ENCODE measurements at regions not wholly inside any gene's neighbourhood (a gene's known extent, or its start where the extent isn't known, plus 50 kb on each side); places are given as distances from the start of the nearest gene placed in this dataset.

DNA sequence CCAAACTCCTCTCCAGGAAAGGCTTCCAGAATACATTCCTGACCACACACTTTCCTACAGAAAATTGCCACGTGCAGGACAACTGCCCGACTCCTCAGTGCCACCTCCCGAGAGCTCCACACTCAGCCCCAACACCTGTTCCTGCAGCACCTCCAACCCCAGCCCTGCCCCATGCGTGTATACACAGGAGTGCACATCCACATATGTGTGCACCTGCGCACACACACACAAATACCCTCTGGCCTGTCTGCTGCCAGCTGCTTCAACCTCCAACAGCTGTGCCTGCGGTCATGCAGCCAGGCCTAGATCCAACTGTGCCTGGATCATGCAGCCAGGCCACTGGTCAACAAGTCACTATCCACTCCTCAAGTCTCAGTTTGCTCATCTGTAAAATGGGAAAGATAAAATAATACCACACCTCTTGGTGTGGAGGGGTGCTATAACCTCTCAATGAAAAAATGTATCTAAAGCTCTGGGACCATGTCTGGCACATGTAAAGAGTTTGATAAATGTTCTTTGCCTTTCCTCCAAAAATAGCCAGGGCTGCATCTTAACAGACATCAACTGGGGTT lies 152.1 kb upstream of the ID2 start:
- TF ChIP-seq POLR2A (IDR thresholded peaks at IDR 0.05; ENCODE audit: low read depth, low read length) = no peak
- no peak for TF ChIP-seq TAF1 (IDR thresholded peaks at IDR 0.05; ENCODE audit: low read depth, low read length)
- TF ChIP-seq POU2F2 (IDR thresholded peaks at IDR 0.05; ENCODE audit: low read depth, low read length) = no peak
- TF ChIP-seq POLR2AphosphoS5 (IDR thresholded peaks at IDR 0.05; ENCODE audit: low read depth, low read length) = no peak
- no peak for TF ChIP-seq PAX5 (IDR thresholded peaks at IDR 0.05; ENCODE audit: insufficient read depth, low read length, severe bottlenecking)
- TF ChIP-seq SPI1 (IDR thresholded peaks at IDR 0.05; ENCODE audit: low read depth, low read length) = no peak
- FAIRE-seq (no peak), DNase-seq (ENCODE audit: insufficient read length, low spot score) (no peak)

DNA sequence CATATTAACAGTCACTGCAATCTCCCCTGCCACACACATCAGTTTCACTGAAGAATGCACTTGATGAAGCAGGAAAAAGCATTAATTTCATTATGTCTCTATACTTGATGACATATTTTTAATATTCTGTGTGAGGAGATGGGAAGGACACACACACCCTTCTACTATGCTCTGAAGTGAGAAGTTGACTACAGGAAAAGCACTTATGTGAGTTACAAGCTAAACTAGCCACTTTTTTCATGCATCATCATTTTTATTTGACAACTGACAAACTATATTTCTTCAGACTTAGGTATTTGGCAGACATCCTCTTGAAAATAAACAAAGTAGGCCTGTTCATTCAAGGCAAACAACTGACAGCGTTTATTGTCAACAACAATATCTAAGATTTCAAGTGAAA lies 150.4 kb upstream of the ID2 start:
- no peak for FAIRE-seq
- no peak for DNase-seq (ENCODE audit: insufficient read length, low spot score)
- TF ChIP-seq TAF1 (IDR thresholded peaks at IDR 0.05; ENCODE audit: low read depth, low read length) (no peak), SPI1 (IDR thresholded peaks at IDR 0.05; ENCODE audit: low read depth, low read length) (no peak), PAX5 (IDR thresholded peaks at IDR 0.05; ENCODE audit: insufficient read depth, low read length, severe bottlenecking) (no peak), POLR2AphosphoS5 (IDR thresholded peaks at IDR 0.05; ENCODE audit: low read depth, low read length) (no peak), POLR2A (IDR thresholded peaks at IDR 0.05; ENCODE audit: low read depth, low read length) (no peak), POU2F2 (IDR thresholded peaks at IDR 0.05; ENCODE audit: low read depth, low read length) (no peak)

DNA sequence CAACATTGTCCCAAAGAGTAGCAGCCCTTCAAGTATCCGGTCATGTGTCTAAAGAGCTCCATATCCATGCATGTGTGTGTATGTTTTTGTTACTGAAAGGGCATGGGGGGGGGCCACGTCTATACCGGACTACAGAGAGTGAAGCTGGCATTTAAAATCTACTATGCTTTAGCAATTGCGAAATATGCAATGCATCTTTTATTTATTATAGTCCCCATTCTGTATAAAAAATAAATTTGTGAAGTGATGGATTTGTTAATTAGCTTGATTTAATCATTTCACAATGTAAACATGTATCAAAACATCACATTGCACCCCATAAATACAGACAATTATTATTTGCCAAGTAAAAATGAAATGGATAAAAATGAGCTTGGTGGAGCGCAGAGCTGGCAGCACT lies 149.4 kb upstream of the ID2 start:
- no peak for DNase-seq (ENCODE audit: insufficient read length, low spot score)
- TF ChIP-seq SPI1 (IDR thresholded peaks at IDR 0.05; ENCODE audit: low read depth, low read length) = no peak
- no peak for TF ChIP-seq TAF1 (IDR thresholded peaks at IDR 0.05; ENCODE audit: low read depth, low read length)
- TF ChIP-seq POU2F2 (IDR thresholded peaks at IDR 0.05; ENCODE audit: low read depth, low read length) = no peak
- TF ChIP-seq PAX5 (IDR thresholded peaks at IDR 0.05; ENCODE audit: insufficient read depth, low read length, severe bottlenecking) = no peak
- TF ChIP-seq POLR2AphosphoS5 (IDR thresholded peaks at IDR 0.05; ENCODE audit: low read depth, low read length) = no peak
- TF ChIP-seq POLR2A (IDR thresholded peaks at IDR 0.05; ENCODE audit: low read depth, low read length) = no peak
- FAIRE-seq = no peak

DNA sequence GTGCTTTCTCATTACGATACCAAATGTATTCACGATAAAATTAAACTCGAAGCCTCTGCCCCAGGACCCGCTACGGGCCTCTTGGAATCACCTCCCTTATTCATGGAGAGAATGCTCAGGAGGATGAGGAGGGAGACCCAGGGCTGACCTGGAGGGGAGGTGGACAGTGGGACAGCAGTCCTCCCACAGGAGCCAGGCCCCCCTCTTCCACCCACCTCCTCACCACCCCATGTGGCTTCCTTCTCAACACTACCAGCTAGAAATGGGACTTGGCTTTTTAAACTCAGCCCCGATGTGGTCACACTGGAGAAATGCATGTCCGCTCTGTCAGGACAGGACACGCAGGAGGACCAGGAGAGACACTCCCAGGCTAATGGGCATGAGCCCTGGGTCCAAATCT lies 147.9 kb upstream of the ID2 start:
- no peak for DNase-seq (ENCODE audit: insufficient read length, low spot score)
- no peak for FAIRE-seq
- TF ChIP-seq PAX5 (IDR thresholded peaks at IDR 0.05; ENCODE audit: insufficient read depth, low read length, severe bottlenecking) = no peak

DNA sequence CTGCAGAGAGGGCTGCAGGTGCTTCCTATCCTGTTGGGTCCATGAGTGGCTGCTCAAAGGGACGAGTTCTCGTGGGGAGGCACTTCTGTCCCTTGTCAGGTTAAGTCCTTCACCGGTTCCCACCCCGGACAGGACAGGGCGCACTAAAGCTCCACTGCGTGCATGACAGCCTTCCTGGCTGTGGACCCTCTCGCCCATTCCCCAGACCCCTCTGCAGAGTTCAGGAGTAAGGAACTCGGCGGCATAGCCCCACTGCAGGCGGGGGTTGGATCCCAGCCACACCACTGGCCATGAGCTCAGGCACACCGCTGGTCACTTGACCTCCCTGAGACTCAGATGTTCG lies 147.5 kb upstream of the ID2 start:
- no peak for FAIRE-seq
- DNase-seq (ENCODE audit: insufficient read length, low spot score) = no peak
- no peak for TF ChIP-seq PAX5 (IDR thresholded peaks at IDR 0.05; ENCODE audit: insufficient read depth, low read length, severe bottlenecking)
- TF ChIP-seq SPI1 (IDR thresholded peaks at IDR 0.05; ENCODE audit: low read depth, low read length) = no peak
- no peak for TF ChIP-seq POLR2AphosphoS5 (IDR thresholded peaks at IDR 0.05; ENCODE audit: low read depth, low read length)
- TF ChIP-seq TAF1 (IDR thresholded peaks at IDR 0.05; ENCODE audit: low read depth, low read length) = no peak
- TF ChIP-seq POLR2A (IDR thresholded peaks at IDR 0.05; ENCODE audit: low read depth, low read length) = no peak
- TF ChIP-seq POU2F2 (IDR thresholded peaks at IDR 0.05; ENCODE audit: low read depth, low read length) = no peak

DNA sequence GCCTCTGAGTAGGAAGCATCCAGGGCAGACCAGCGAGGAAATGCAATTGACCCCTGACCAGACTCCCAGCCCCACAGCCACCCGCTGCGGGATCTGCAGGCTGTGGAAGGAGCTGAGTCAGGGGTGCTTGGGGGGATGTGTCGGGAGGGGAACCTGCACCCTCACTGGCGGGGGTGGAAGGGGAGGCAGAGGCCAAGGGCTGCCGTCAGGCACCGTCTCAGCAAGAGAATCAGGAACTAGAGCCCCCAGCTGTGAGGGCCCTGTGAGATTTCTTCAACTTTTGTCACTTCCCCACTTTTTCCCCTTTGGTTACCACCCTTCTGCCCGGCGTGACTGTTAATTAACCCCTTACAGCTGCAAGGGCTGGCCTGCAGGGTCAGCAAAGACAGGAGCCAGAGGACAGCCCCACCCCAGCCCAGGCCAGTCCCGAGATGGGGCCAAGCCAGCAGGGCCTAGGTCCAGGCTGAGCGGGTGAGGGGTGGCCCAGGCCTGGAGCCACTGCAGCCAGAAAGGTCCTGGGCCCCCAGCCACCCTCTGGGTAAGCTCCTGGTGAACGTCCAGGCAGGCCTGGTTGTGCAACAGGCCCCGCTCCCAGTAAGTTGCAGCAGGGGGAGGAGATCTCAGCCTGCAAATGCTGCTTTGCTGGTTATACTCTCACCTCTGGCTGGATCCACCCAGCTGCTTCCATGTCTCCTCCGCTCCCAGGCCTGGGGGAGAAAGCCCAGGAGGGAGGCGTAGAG lies 147.0 kb upstream of the ID2 start:
- no peak for TF ChIP-seq POLR2A (IDR thresholded peaks at IDR 0.05; ENCODE audit: low read depth, low read length)
- TF ChIP-seq POU2F2 (IDR thresholded peaks at IDR 0.05; ENCODE audit: low read depth, low read length) = no peak
- TF ChIP-seq SPI1 (IDR thresholded peaks at IDR 0.05; ENCODE audit: low read depth, low read length) = no peak
- no peak for TF ChIP-seq TAF1 (IDR thresholded peaks at IDR 0.05; ENCODE audit: low read depth, low read length)
- TF ChIP-seq POLR2AphosphoS5 (IDR thresholded peaks at IDR 0.05; ENCODE audit: low read depth, low read length) = no peak
- TF ChIP-seq PAX5 (IDR thresholded peaks at IDR 0.05; ENCODE audit: insufficient read depth, low read length, severe bottlenecking) = no peak
- DNase-seq (ENCODE audit: insufficient read length, low spot score) = no peak
- FAIRE-seq = no peak

DNA sequence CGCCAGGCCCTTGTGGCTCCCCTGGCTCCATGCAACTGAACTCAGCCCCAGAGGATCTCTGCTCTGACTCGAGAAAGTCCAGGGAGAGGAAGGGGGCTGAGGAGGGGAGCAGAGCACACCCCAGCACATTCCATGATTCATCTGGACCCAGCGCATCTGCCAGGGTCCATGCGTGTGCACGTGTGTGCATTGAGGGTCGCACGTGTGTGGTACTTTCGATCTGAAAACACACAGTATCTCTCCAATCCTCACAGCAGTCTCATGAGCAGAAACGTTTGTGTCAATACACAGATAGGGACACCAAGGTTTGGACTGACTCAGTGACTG lies 146.4 kb upstream of the ID2 start:
- no peak for TF ChIP-seq PAX5 (IDR thresholded peaks at IDR 0.05; ENCODE audit: insufficient read depth, low read length, severe bottlenecking)
- no peak for TF ChIP-seq SPI1 (IDR thresholded peaks at IDR 0.05; ENCODE audit: low read depth, low read length)
- no peak for TF ChIP-seq POLR2AphosphoS5 (IDR thresholded peaks at IDR 0.05; ENCODE audit: low read depth, low read length)
- TF ChIP-seq POU2F2 (IDR thresholded peaks at IDR 0.05; ENCODE audit: low read depth, low read length) = no peak
- TF ChIP-seq POLR2A (IDR thresholded peaks at IDR 0.05; ENCODE audit: low read depth, low read length) = no peak
- no peak for TF ChIP-seq TAF1 (IDR thresholded peaks at IDR 0.05; ENCODE audit: low read depth, low read length)
- DNase-seq (ENCODE audit: insufficient read length, low spot score) (no peak), FAIRE-seq (peak; percentile 63)

DNA sequence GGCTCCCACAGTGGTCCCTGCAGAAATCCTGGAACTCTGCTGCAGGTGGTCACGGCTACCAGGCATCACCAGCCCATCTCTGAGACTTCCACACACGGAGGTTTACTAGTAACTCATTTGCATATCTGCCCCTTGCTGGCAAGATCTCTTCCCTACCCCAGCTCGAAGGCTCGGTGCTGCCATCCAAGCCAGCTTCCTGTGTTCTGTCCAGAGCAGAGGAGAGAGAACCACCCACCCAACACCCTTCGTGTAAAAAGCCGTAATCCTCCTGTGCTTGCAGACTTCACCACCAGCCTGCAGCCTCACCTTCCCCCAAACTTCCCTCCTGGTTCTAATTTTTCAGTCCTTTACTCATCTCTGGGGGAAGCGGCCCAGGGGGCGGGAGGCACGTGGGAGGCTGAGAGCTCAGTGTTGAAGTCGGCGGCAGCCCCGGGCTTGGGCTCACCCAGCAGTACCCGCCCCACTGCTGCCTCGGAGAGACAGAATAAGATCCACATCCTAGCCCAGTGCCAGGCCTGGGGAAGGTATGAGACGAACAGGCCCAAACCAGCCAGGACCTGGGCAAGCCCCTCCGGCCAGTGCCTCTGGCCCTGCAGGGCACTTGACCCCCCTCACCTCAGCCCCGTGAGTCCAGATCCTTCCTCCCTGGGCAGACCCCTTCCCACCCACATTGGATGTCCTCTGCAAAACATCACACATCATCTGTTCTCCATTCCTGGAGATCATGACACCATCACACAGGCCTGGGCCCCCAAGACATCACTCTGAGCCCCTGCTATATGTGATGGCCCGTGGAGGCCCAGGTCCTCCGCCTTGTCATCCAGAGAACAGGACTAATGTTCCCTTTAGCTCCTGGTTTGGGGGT lies 145.8 kb upstream of the ID2 start:
- no peak for DNase-seq (ENCODE audit: insufficient read length, low spot score)
- TF ChIP-seq POLR2A (IDR thresholded peaks at IDR 0.05; ENCODE audit: low read depth, low read length) = no peak
- TF ChIP-seq POLR2AphosphoS5 (IDR thresholded peaks at IDR 0.05; ENCODE audit: low read depth, low read length) = no peak
- no peak for TF ChIP-seq SPI1 (IDR thresholded peaks at IDR 0.05; ENCODE audit: low read depth, low read length)
- TF ChIP-seq POU2F2 (IDR thresholded peaks at IDR 0.05; ENCODE audit: low read depth, low read length) = peak; percentile 55; the same call in 1 of the 2 replicates
- peak; percentile 47 for FAIRE-seq

DNA sequence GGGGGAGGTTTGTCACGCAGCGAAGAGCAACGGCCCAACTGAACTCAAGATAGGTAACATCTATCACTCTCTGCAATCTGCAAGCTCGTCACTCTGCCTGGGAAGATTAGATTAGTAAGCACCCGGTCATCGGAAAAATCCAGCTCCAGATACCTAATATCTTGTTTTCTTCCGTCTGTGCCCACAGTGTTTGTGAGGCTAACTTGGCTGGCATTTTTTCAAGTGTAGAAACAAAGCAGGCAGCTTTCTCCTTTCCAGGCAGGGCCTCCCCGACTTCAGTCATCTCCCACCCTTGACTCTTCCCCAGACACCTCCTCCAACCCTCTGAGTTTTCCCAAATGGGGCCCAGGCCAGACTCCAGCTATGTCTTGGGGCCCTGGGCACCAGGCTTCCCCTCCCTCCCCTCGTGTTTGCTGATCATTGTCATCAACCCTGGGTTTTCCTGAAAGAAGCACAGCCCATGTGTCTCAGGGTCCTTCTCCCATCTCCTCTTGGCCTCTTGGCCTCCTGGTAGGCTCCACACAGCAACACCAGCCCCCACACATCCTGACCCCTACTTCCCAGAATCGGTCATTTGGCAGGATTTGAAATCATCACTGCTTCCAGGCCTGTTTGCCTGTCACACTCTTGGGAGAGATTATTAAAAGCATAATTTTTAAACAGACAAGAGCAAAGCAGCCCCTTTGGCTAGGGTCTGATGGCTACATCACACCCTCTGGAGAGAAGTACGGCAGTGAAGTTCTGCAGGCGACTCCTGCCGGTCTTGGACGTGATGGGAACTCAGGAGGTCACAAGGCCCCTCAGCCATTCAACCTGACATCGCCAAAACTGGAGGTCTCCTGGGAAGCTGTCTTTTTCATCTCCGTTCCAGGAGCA lies 144.9 kb upstream of the ID2 start:
- FAIRE-seq (peak; percentile 43), DNase-seq (ENCODE audit: insufficient read length, low spot score) (no peak)
- TF ChIP-seq SPI1 (IDR thresholded peaks at IDR 0.05; ENCODE audit: low read depth, low read length) = no peak
- TF ChIP-seq POLR2AphosphoS5 (IDR thresholded peaks at IDR 0.05; ENCODE audit: low read depth, low read length) = no peak
- TF ChIP-seq POLR2A (IDR thresholded peaks at IDR 0.05; ENCODE audit: low read depth, low read length) = no peak
- no peak for TF ChIP-seq PAX5 (IDR thresholded peaks at IDR 0.05; ENCODE audit: insufficient read depth, low read length, severe bottlenecking)
- no peak for TF ChIP-seq TAF1 (IDR thresholded peaks at IDR 0.05; ENCODE audit: low read depth, low read length)
- no peak for TF ChIP-seq POU2F2 (IDR thresholded peaks at IDR 0.05; ENCODE audit: low read depth, low read length)

Data from GM12891 (cell line).